ENCODE measurements at regions not wholly inside any gene's neighbourhood (a gene's known extent, or its start where the extent isn't known, plus 50 kb on each side); places are given as distances from the start of the nearest gene placed in this dataset.

DNA sequence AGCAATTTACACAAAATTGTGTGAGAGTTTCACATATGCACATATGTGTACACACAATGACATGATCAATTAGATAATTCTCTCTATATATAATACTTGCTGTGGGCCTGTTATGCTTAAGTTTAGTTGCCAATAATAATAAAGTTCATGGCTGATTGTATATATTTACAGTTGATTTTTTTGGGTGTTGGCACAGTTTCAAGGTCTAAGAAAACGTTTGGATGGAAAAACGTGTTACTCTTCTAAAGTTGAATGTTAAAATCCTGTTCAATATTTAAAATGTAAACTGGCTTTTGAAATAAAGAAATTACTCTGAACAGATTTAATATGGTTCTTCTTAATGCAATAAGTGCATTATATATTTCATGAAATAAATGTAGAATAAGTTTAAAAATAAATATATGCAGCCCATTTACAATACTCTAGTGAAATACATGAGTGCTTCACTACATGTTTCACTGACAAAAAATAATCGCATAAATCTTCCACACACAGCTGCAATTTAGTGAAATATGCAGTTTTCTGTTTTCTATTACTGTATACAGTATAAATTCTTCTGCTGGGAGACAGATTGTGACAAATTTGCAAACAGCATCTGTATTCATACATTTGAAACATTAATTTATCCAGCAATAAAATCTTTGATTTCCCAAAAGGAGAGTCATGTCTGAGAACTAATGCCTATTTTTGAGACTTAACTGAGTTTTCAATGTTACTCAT lies 586.9 kb upstream of the KLHL1 start:
- H3K27me3 ChIP-seq: no peaks in the 10 kb centered on the region
- H3K4me1 ChIP-seq (ENCODE audit: control insufficient read depth in 1 of 2, insufficient read depth in 1 of 2, low read depth in 1 of 2, low read length in 1 of 2): no peaks in the 10 kb centered on the region
- H3K4me3 ChIP-seq (ENCODE audit: low read depth in 1 of 2, low read length in 1 of 2): no peak overlapping the region
- H3K36me3 ChIP-seq: no peaks in the 10 kb centered on the region
- H3K27ac ChIP-seq: no peak overlapping the region
- no peak for TF ChIP-seq CTCF (IDR thresholded peaks at IDR 0.05)
- H3K9me3 ChIP-seq: no peaks in the 10 kb centered on the region

- H3K4me1 ChIP-seq (ENCODE audit: control insufficient read depth in 1 of 2, insufficient read depth in 1 of 2, low read depth in 1 of 2, low read length in 1 of 2): peaks cover 3% of the 10 kb centered on the region in 2 experiments
- no peaks in the 10 kb centered on the region for H3K27me3 ChIP-seq
- no peaks in the 10 kb centered on the region for H3K9me3 ChIP-seq
- H3K36me3 ChIP-seq: no peaks in the 10 kb centered on the region
- H3K27ac ChIP-seq: no peak overlapping the region
- H3K4me3 ChIP-seq (ENCODE audit: low read depth in 1 of 2, low read length in 1 of 2): no peak overlapping the region
- TF ChIP-seq CTCF (IDR thresholded peaks at IDR 0.05): no peak
Measured at GRCh38 chr13:70668983-70669382, 560.7 kb upstream of the KLHL1 start.

- Histone ChIP-seq H3K4me1 (ENCODE audit: control insufficient read depth in 1 of 2, insufficient read depth in 1 of 2, low read depth in 1 of 2, low read length in 1 of 2) (peaks cover 3% of the 10 kb centered on the region in 2 experiments), H3K9me3 (no peaks in the 10 kb centered on the region), H3K27ac (no peak overlapping the region), H3K27me3 (no peaks in the 10 kb centered on the region), H3K4me3 (ENCODE audit: low read depth in 1 of 2, low read length in 1 of 2) (no peak overlapping the region), H3K36me3 (no peaks in the 10 kb centered on the region)
- no peak for TF ChIP-seq CTCF (IDR thresholded peaks at IDR 0.05)
Measured at GRCh38 chr13:70668293-70668692, 560.0 kb upstream of the KLHL1 start.

- TF ChIP-seq CTCF (IDR thresholded peaks at IDR 0.05): no peak
- Histone ChIP-seq H3K9me3 (no peaks in the 10 kb centered on the region), H3K4me3 (ENCODE audit: low read depth in 1 of 2, low read length in 1 of 2) (no peak overlapping the region), H3K27me3 (no peaks in the 10 kb centered on the region), H3K36me3 (no peaks in the 10 kb centered on the region), H3K27ac (no peak overlapping the region), H3K4me1 (ENCODE audit: control insufficient read depth in 1 of 2, insufficient read depth in 1 of 2, low read depth in 1 of 2, low read length in 1 of 2) (peaks cover 3% of the 10 kb centered on the region in 2 experiments)
Measured at GRCh38 chr13:70666883-70667556, 558.8 kb upstream of the KLHL1 start.

- Histone ChIP-seq H3K9me3 (no peaks in the 10 kb centered on the region), H3K27ac (no peak overlapping the region), H3K4me1 (ENCODE audit: control insufficient read depth in 1 of 2, insufficient read depth in 1 of 2, low read depth in 1 of 2, low read length in 1 of 2) (no peaks in the 10 kb centered on the region), H3K27me3 (no peaks in the 10 kb centered on the region), H3K4me3 (ENCODE audit: low read depth in 1 of 2, low read length in 1 of 2) (no peak overlapping the region), H3K36me3 (no peaks in the 10 kb centered on the region)
- no peak for TF ChIP-seq CTCF (IDR thresholded peaks at IDR 0.05)
Measured at GRCh38 chr13:70662231-70662940, 554.1 kb upstream of the KLHL1 start.
